ENCODE measurements at regions not wholly inside any gene's neighbourhood (a gene's known extent, or its start where the extent isn't known, plus 50 kb on each side); places are given as distances from the start of the nearest gene placed in this dataset.

GRCh38 chr1:55472784-55473183, 257.6 kb upstream of the USP24 start:
- H3K27me3 Mint-ChIP-seq (ENCODE audit: low read depth) = no peaks in the 10 kb centered on the region
- no peak overlapping the region for H3K4me3 Mint-ChIP-seq
- peaks cover 10% of the 10 kb centered on the region for H3K4me1 Mint-ChIP-seq
- ATAC-seq (no peak), DNase-seq (ENCODE audit: low spot score) (no peak)
- TF ChIP-seq ATF6 (CRISPR knock-in tag; IDR thresholded peaks at IDR 0.05) = no peak
- TF ChIP-seq ZNF263 (CRISPR knock-in tag; IDR thresholded peaks at IDR 0.05; ENCODE audit: low read depth) = no peak
- no peak for TF ChIP-seq SMAD4 (CRISPR knock-in tag; IDR thresholded peaks at IDR 0.05)
- TF ChIP-seq ATF1 (CRISPR knock-in tag; IDR thresholded peaks at IDR 0.05) = no peak
- no peak for TF ChIP-seq TP53 (CRISPR knock-in tag; IDR thresholded peaks at IDR 0.05)
- TF ChIP-seq EMX1 (CRISPR knock-in tag; IDR thresholded peaks at IDR 0.05) = no peak
- TF ChIP-seq ESRRA (CRISPR knock-in tag; IDR thresholded peaks at IDR 0.05; ENCODE audit: borderline replicate concordance) = no peak
- TF ChIP-seq ZNF138 (CRISPR knock-in tag; conservative IDR thresholded peaks at IDR 0.05) = no peak
- no peak overlapping the region for H3K27ac Mint-ChIP-seq
- POLR2A ChIA-PET = no interaction called here
- H3K36me3 Mint-ChIP-seq = no peaks in the 10 kb centered on the region
- CTCF ChIA-PET = interaction anchor here (1.8 kb wide), 1 partner anchor 94 kb away, joined by 6 read pairs; no protein-coding TSS in a partner anchor
- H3K9me3 Mint-ChIP-seq = no peaks in the 10 kb centered on the region

- CTCF ChIA-PET = interaction anchor here (1.8 kb wide), 1 partner anchor 94 kb away, joined by 6 read pairs; no protein-coding TSS in a partner anchor
- H3K4me3 Mint-ChIP-seq = no peak overlapping the region
Measured at GRCh38 chr1:55472115-55472514, 257.0 kb upstream of the USP24 start.

GRCh38 chr1:55468142-55468795, 253.1 kb upstream of the USP24 start:
- no peak overlapping the region for H3K4me3 Mint-ChIP-seq
- CTCF ChIA-PET = no interaction called here
- no peak overlapping the region for H3K27ac Mint-ChIP-seq
- DNase-seq (ENCODE audit: low spot score) (no peak), ATAC-seq (no peak)
- H3K27me3 Mint-ChIP-seq (ENCODE audit: low read depth) = no peaks in the 10 kb centered on the region
- H3K9me3 Mint-ChIP-seq = no peaks in the 10 kb centered on the region
- no peaks in the 10 kb centered on the region for H3K36me3 Mint-ChIP-seq
- peaks cover 10% of the 10 kb centered on the region for H3K4me1 Mint-ChIP-seq
- POLR2A ChIA-PET = no interaction called here
- TF ChIP-seq CREM (CRISPR knock-in tag; IDR thresholded peaks at IDR 0.05) (no peak), GTF2I (CRISPR knock-in tag; conservative IDR thresholded peaks at IDR 0.05) (no peak), AR (CRISPR knock-in tag; IDR thresholded peaks at IDR 0.05) (no peak), ZMAT4 (CRISPR knock-in tag; IDR thresholded peaks at IDR 0.05) (no peak), ETV6 (CRISPR knock-in tag; IDR thresholded peaks at IDR 0.05) (no peak), ATF6 (CRISPR knock-in tag; IDR thresholded peaks at IDR 0.05) (no peak), ZNF232 (CRISPR knock-in tag; IDR thresholded peaks at IDR 0.05) (no peak), FOXJ3 (CRISPR knock-in tag; IDR thresholded peaks at IDR 0.05; ENCODE audit: borderline replicate concordance) (no peak), ZNF425 (CRISPR knock-in tag; conservative IDR thresholded peaks at IDR 0.05) (no peak), MYBL2 (CRISPR knock-in tag; IDR thresholded peaks at IDR 0.05) (no peak), TEAD4 (CRISPR knock-in tag; IDR thresholded peaks at IDR 0.05) (no peak), ZBTB43 (CRISPR knock-in tag; IDR thresholded peaks at IDR 0.05) (no peak), NR2C2 (CRISPR knock-in tag; IDR thresholded peaks at IDR 0.05) (no peak), JUN (CRISPR knock-in tag; IDR thresholded peaks at IDR 0.05) (no peak), ESRRA (CRISPR knock-in tag; IDR thresholded peaks at IDR 0.05; ENCODE audit: borderline replicate concordance) (no peak)

More at GRCh38 chr1:55472115-55472514, 257.0 kb upstream of the USP24 start:
- Mint-ChIP-seq H3K27me3 (ENCODE audit: low read depth) (no peaks in the 10 kb centered on the region), H3K4me1 (peaks cover 10% of the 10 kb centered on the region), H3K36me3 (no peaks in the 10 kb centered on the region), H3K27ac (no peak overlapping the region), H3K9me3 (no peaks in the 10 kb centered on the region)
- ATAC-seq = no peak
- no peak for TF ChIP-seq PRRX2 (CRISPR knock-in tag; IDR thresholded peaks at IDR 0.05)
- TF ChIP-seq ZNF138 (CRISPR knock-in tag; conservative IDR thresholded peaks at IDR 0.05) = no peak
- no peak for TF ChIP-seq GTF2I (CRISPR knock-in tag; conservative IDR thresholded peaks at IDR 0.05)
- no peak for TF ChIP-seq TEAD4 (CRISPR knock-in tag; IDR thresholded peaks at IDR 0.05)
- TF ChIP-seq FOXK1 (CRISPR knock-in tag; IDR thresholded peaks at IDR 0.05) = no peak
- TF ChIP-seq MYBL2 (CRISPR knock-in tag; IDR thresholded peaks at IDR 0.05) = no peak
- no peak for DNase-seq (ENCODE audit: low spot score)
- POLR2A ChIA-PET = no interaction called here
